ENCODE measurements at regions not wholly inside any gene's neighbourhood (a gene's known extent, or its start where the extent isn't known, plus 50 kb on each side); places are given as distances from the start of the nearest gene placed in this dataset.

DNA sequence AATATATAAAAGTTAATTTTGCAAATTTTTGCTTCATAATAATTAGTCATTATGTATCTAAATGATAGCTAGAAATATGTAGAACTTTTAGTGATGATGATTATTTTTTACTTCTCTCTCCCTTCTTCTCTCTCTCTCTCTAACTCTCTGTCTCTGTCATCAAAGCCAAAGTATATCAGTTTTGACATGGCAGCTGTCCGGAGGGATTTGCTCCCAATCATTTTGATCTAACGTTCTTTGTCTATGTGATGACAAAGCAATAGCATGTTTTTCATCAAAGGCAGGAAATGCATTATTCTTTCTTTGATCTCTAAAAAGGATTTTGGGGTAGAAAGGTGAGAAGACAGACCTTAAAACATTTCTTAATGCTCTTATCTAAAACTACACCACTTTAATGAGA lies 402.1 kb downstream of the PDGFC start:
- TF ChIP-seq, protein P1, sequence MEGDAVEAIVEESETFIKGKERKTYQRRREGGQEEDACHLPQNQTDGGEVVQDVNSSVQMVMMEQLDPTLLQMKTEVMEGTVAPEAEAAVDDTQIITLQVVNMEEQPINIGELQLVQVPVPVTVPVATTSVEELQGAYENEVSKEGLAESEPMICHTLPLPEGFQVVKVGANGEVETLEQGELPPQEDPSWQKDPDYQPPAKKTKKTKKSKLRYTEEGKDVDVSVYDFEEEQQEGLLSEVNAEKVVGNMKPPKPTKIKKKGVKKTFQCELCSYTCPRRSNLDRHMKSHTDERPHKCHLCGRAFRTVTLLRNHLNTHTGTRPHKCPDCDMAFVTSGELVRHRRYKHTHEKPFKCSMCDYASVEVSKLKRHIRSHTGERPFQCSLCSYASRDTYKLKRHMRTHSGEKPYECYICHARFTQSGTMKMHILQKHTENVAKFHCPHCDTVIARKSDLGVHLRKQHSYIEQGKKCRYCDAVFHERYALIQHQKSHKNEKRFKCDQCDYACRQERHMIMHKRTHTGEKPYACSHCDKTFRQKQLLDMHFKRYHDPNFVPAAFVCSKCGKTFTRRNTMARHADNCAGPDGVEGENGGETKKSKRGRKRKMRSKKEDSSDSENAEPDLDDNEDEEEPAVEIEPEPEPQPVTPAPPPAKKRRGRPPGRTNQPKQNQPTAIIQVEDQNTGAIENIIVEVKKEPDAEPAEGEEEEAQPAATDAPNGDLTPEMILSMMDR (IDR thresholded peaks at IDR 0.05; ENCODE audit: borderline replicate concordance, extremely low read depth, low read length, poor library complexity, severe bottlenecking), result no peak
- no peak for TF ChIP-seq EZH2 (IDR thresholded peaks at IDR 0.05; ENCODE audit: borderline replicate concordance, low read depth, low read length, severe bottlenecking)
